Activated CD4-positive, CD25-positive, alpha-beta regulatory T cell (primary cell): ENCODE measurements at regions not wholly inside any gene's neighbourhood (a gene's known extent, or its start where the extent isn't known, plus 50 kb on each side); places are given as distances from the start of the nearest gene placed in this dataset.
"Not testable (repeated sequence)": the region's sequence is repeated elsewhere in the genome, so short reads cannot be mapped to it uniquely, and the experiment has no call there.

Experiments used
- DNase-seq, 4 experiments: peaks; one replicate each; lab custom pipeline; 2025; lab: John Stamatoyannopoulos, UW

GRCh38 chr20:29883514-29884219, 1373.8 kb upstream of the DEFB115 start:
- DNase-seq: not testable (repeated sequence)

DNA sequence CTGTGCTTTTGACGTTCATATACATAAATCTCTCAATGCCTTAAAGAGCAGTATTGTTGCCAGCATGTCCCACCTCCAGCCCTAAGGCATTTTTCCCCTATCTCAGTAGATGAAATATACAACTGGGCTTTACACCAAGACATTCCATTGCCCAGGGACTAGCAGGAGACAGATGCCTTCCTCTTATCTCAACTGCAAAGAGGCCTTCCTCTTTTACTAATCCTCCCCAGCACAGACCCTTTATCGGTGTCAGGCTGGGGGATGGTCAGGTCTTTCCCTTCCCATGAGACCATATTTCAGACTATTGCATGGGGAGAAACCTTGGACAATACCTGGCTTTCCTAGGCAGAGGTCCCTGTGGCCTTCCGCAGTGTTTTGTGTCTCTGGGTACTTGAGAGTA, 1373.1 kb upstream of the DEFB115 start:
- DNase-seq: not testable (repeated sequence)

- DNase-seq: not testable (repeated sequence)
These were observed 1371.9 kb upstream of the DEFB115 start for GRCh38 chr20:29885282-29886185.

DNA sequence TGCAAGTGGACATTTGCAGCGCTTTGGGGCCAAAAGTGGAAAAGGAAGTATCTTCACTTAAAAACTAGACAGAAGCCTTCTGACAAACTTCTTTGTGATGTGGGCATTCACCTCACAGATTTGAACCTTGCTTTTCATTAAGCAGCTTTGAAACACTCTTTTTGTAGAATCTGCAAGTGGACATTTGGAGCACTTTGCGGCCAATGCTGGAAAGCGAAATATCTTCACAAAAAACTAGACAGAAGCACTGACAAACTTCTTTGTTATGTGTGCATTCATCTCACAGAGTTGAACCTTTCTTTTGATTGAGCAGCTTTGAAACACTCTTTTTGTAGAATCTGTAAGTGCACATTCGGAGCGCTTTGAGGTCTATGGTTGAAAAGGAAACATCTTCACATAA, 1365.9 kb upstream of the DEFB115 start:
- DNase-seq: not testable (repeated sequence)
